Tibial artery (tissue), 4 donors: ENCODE measurements at regions not wholly inside any gene's neighbourhood (a gene's known extent, or its start where the extent isn't known, plus 50 kb on each side); places are given as distances from the start of the nearest gene placed in this dataset.

Source experiments
- DNase-seq, 2 donors: peaks; one replicate each; pipeline ENCODE4 v3.0.0-alpha.2; 2019
- H3K27ac ChIP-seq, 2 donors: fragments of 200-600 bp; sonication (generic) in 1 of 2; 1 replicate in 1 of 2; 2 replicates in 1 of 2; pipeline ENCODE4 v1.5.1; 2018 to 2019; ENCODE audit warnings: mild to moderate bottlenecking in 1 of 2
- H3K27me3 ChIP-seq, 2 donors: fragments of 200-600 bp; sonication (generic) in 1 of 2; one replicate each; pipeline versions ENCODE4 v1.5.1 to v1.6.0; 2016 to 2019
- H3K36me3 ChIP-seq, 3 donors: fragments of 200-600 bp; sonication (generic) in 2 of 3; one replicate each; pipeline ENCODE4 v1.5.1; 2016 to 2019; ENCODE audit warnings: mild to moderate bottlenecking in 2 of 3
- H3K4me1 ChIP-seq, 4 donors: fragments of 200-600 bp; sonication (generic) in 2 of 4; 1 replicate in 3 of 4; 2 replicates in 1 of 4; pipeline ENCODE4 v1.5.1; 2016 to 2019
- H3K4me3 ChIP-seq, 2 donors: fragments of 200-600 bp; sonication (generic) in 1 of 2; 1 replicate in 1 of 2; 2 replicates in 1 of 2; pipeline ENCODE4 v1.5.1; 2018 to 2019; ENCODE audit warnings: mild to moderate bottlenecking in 2 of 2
- H3K9me3 ChIP-seq, 3 donors: fragments of 200-600 bp; sonication (generic) in 1 of 3; one replicate each; pipeline ENCODE4 v1.5.1; 2016 to 2019
- intact Hi-C: fragments of 100-400 bp; cut with DNase I; formaldehyde crosslinking; loops from one replicate; pipeline ENCODE4 v1.15.0; 2023; ENCODE audit warnings: low total_unique reads
- TF ChIP-seq, protein P1 (sequence below), 2 experiments: fragments of 200-600 bp in 1 of 2; fragments of 450-650 bp in 1 of 2; IDR thresholded peaks; one replicate each; pipeline ENCODE4 v1.5.1; 2017 to 2019; ENCODE audit warnings: antibody characterized with exemption in 2 of 2, mild to moderate bottlenecking in 1 of 2, moderate library complexity in 1 of 2

GRCh38 chr2:199586646-199587045, 128.9 kb upstream of the SATB2 start:
- DNase-seq, result no peak
- intact Hi-C loops, result no loop called here
- Histone ChIP-seq H3K9me3 (no peaks in the 10 kb centered on the region), H3K27me3 (peaks cover 0 to 3% of the 10 kb centered on the region in 2 donors), H3K4me3 (no peak overlapping the region), H3K36me3 (no peaks in the 10 kb centered on the region), H3K4me1 (no peaks in the 10 kb centered on the region), H3K27ac (no peak overlapping the region)
- TF ChIP-seq, protein P1, sequence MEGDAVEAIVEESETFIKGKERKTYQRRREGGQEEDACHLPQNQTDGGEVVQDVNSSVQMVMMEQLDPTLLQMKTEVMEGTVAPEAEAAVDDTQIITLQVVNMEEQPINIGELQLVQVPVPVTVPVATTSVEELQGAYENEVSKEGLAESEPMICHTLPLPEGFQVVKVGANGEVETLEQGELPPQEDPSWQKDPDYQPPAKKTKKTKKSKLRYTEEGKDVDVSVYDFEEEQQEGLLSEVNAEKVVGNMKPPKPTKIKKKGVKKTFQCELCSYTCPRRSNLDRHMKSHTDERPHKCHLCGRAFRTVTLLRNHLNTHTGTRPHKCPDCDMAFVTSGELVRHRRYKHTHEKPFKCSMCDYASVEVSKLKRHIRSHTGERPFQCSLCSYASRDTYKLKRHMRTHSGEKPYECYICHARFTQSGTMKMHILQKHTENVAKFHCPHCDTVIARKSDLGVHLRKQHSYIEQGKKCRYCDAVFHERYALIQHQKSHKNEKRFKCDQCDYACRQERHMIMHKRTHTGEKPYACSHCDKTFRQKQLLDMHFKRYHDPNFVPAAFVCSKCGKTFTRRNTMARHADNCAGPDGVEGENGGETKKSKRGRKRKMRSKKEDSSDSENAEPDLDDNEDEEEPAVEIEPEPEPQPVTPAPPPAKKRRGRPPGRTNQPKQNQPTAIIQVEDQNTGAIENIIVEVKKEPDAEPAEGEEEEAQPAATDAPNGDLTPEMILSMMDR (IDR thresholded peaks at IDR 0.05), result no peak

- no peak overlapping the region for H3K4me3 ChIP-seq
- peaks cover 0 to 3% of the 10 kb centered on the region in 2 donors for H3K27me3 ChIP-seq
- no peaks in the 10 kb centered on the region for H3K9me3 ChIP-seq
- intact Hi-C loops, result no loop called here
- TF ChIP-seq, protein P1 (IDR thresholded peaks at IDR 0.05), result no peak
- no peaks in the 10 kb centered on the region for H3K4me1 ChIP-seq
- DNase-seq, result no peak
- no peak overlapping the region for H3K27ac ChIP-seq
- H3K36me3 ChIP-seq, result no peaks in the 10 kb centered on the region
These were observed 125.9 kb upstream of the SATB2 start for GRCh38 chr2:199583676-199584075.

GRCh38 chr2:199581935-199582360, 124.2 kb upstream of the SATB2 start:
- Histone ChIP-seq H3K36me3 (no peaks in the 10 kb centered on the region), H3K4me1 (no peaks in the 10 kb centered on the region), H3K27me3 (no peaks in the 10 kb centered on the region), H3K4me3 (peak overlapping the region; percentile 19 to 38), H3K9me3 (no peaks in the 10 kb centered on the region), H3K27ac (no peak overlapping the region)
- TF ChIP-seq, protein P1 (IDR thresholded peaks at IDR 0.05), result no peak
- DNase-seq, result no peak
- intact Hi-C loops, result no loop called here

GRCh38 chr2:199581408-199581807, 123.7 kb upstream of the SATB2 start:
- intact Hi-C loops, result no loop called here
- Histone ChIP-seq H3K36me3 (no peaks in the 10 kb centered on the region), H3K27ac (no peak overlapping the region), H3K4me1 (no peaks in the 10 kb centered on the region), H3K4me3 (peak overlapping the region; percentile 19 to 38), H3K9me3 (no peaks in the 10 kb centered on the region), H3K27me3 (no peaks in the 10 kb centered on the region)
- DNase-seq, result no peak
- TF ChIP-seq, protein P1 (IDR thresholded peaks at IDR 0.05), result no peak

GRCh38 chr2:199575416-199575815, 117.7 kb upstream of the SATB2 start:
- Histone ChIP-seq H3K27ac (no peak overlapping the region), H3K4me1 (no peaks in the 10 kb centered on the region), H3K4me3 (no peak overlapping the region), H3K9me3 (no peaks in the 10 kb centered on the region), H3K36me3 (no peaks in the 10 kb centered on the region), H3K27me3 (no peaks in the 10 kb centered on the region)
- TF ChIP-seq, protein P1 (IDR thresholded peaks at IDR 0.05), result no peak
- DNase-seq, result no peak
- intact Hi-C loops, result no loop called here

- Histone ChIP-seq H3K36me3 (no peaks in the 10 kb centered on the region), H3K4me1 (no peaks in the 10 kb centered on the region), H3K4me3 (no peak overlapping the region), H3K27me3 (no peaks in the 10 kb centered on the region), H3K27ac (no peak overlapping the region), H3K9me3 (no peaks in the 10 kb centered on the region)
- TF ChIP-seq, protein P1 (IDR thresholded peaks at IDR 0.05), result no peak
- intact Hi-C loops, result no loop called here
- DNase-seq, result no peak
These were observed 114.8 kb upstream of the SATB2 start for GRCh38 chr2:199572571-199572970.
